ENCODE measurements at regions not wholly inside any gene's neighbourhood (a gene's known extent, or its start where the extent isn't known, plus 50 kb on each side); places are given as distances from the start of the nearest gene placed in this dataset.
"Not testable (repeated sequence)": the region's sequence is repeated elsewhere in the genome, so short reads cannot be mapped to it uniquely, and the experiment has no call there.

- H4K20me1 ChIP-seq (replicated peaks in 1 of 2; ENCODE audit: control insufficient read depth in 1 of 2, insufficient read depth in 2 of 2, low read length in 2 of 2); H4K91ac ChIP-seq (replicated peaks; ENCODE audit: insufficient read length, low read length); H2BK12ac ChIP-seq (ENCODE audit: low read depth, low read length); H3K4me3 ChIP-seq (ENCODE audit: extremely low read depth in 1 of 4, insufficient read depth in 2 of 4, low read depth in 3 of 4, low read length in 4 of 4); H2BK5ac ChIP-seq (ENCODE audit: low read depth, low read length); H3K4me1 ChIP-seq (replicated peaks in 1 of 4; ENCODE audit: control insufficient read depth in 3 of 4, insufficient read depth in 4 of 4, low read length in 3 of 4); H4K8ac ChIP-seq (ENCODE audit: extremely low read depth, insufficient read depth, low read length); H4K5ac ChIP-seq (ENCODE audit: insufficient read length, low read depth, low read length); FAIRE-seq; H3K36me3 ChIP-seq (ENCODE audit: control insufficient read depth in 2 of 4, insufficient read depth in 4 of 4, low read length in 3 of 4); CTCF ChIA-PET (ENCODE audit: partially characterized antibody); H3K27ac ChIP-seq (ENCODE audit: low read depth, low read length); H3K18ac ChIP-seq (ENCODE audit: extremely low read depth, low read length); H3K23ac ChIP-seq (ENCODE audit: insufficient read length); H3K9me3 ChIP-seq (ENCODE audit: insufficient read depth in 2 of 2, low read depth in 1 of 2, low read length in 1 of 2); H3K9ac ChIP-seq (replicated peaks in 1 of 4; ENCODE audit: extremely low read depth in 1 of 4, low read depth in 3 of 4, low read length in 3 of 4); H2BK15ac ChIP-seq (ENCODE audit: low read length); H3K79me1 ChIP-seq (ENCODE audit: low read depth, low read length); H3K4me2 ChIP-seq (ENCODE audit: insufficient read depth in 1 of 2, low read depth in 2 of 2, low read length in 2 of 2); DNase-seq (ENCODE audit: low read depth in 1 of 2, low spot score in 2 of 2); H3K27me3 ChIP-seq (replicated peaks in 1 of 4; ENCODE audit: control insufficient read depth in 3 of 4, extremely low read depth in 1 of 4, insufficient read depth in 3 of 4, low read length in 3 of 4); H3K56ac ChIP-seq (replicated peaks; ENCODE audit: insufficient read length, low read depth, low read length); H2BK20ac ChIP-seq (ENCODE audit: low read length); H3K23me2 ChIP-seq (ENCODE audit: low read depth, low read length); H2AFZ ChIP-seq (ENCODE audit: low read length); POLR2A ChIA-PET (ENCODE audit: partially characterized antibody); H3K79me2 ChIP-seq (ENCODE audit: control insufficient read depth in 1 of 2, insufficient read depth in 2 of 2, low read length in 2 of 2); H2BK120ac ChIP-seq (replicated peaks; ENCODE audit: low read depth, low read length); H2AK5ac ChIP-seq (ENCODE audit: low read depth, low read length); H3K4ac ChIP-seq (replicated peaks; ENCODE audit: insufficient read length, low read depth, low read length); H3K14ac ChIP-seq (ENCODE audit: insufficient read length): not testable (repeated sequence)
- WGBS, 2 experiments (ENCODE audit: extremely low coverage in 1 of 2, insufficient coverage in 1 of 2, insufficient read length in 1 of 2, insufficient replicate concordance in 2 of 2, low coverage in 1 of 2, low lambda C conversion rate in 2 of 2, missing lambda C conversion rate in 1 of 2), result no CpG with 5 or more reads among the region's 2 CpGs
Measured at GRCh38 chr1:206299942-206300341, 96.6 kb downstream of the SRGAP2 start.

GRCh38 chr1:206302056-206302455 is 98.7 kb downstream of the SRGAP2 start:
- H3K4me1 ChIP-seq (replicated peaks in 1 of 4; ENCODE audit: control insufficient read depth in 3 of 4, insufficient read depth in 4 of 4, low read length in 3 of 4); CTCF ChIA-PET (ENCODE audit: partially characterized antibody); H2BK12ac ChIP-seq (ENCODE audit: low read depth, low read length); H3K9ac ChIP-seq (replicated peaks in 1 of 4; ENCODE audit: extremely low read depth in 1 of 4, low read depth in 3 of 4, low read length in 3 of 4); H3K4ac ChIP-seq (replicated peaks; ENCODE audit: insufficient read length, low read depth, low read length); H4K8ac ChIP-seq (ENCODE audit: extremely low read depth, insufficient read depth, low read length); H2BK120ac ChIP-seq (replicated peaks; ENCODE audit: low read depth, low read length); H3K23me2 ChIP-seq (ENCODE audit: low read depth, low read length); H2AK5ac ChIP-seq (ENCODE audit: low read depth, low read length); H2BK5ac ChIP-seq (ENCODE audit: low read depth, low read length); H3K79me1 ChIP-seq (ENCODE audit: low read depth, low read length); H3K9me3 ChIP-seq (ENCODE audit: insufficient read depth in 2 of 2, low read depth in 1 of 2, low read length in 1 of 2); H4K91ac ChIP-seq (replicated peaks; ENCODE audit: insufficient read length, low read length); H3K27ac ChIP-seq (ENCODE audit: low read depth, low read length); H3K56ac ChIP-seq (replicated peaks; ENCODE audit: insufficient read length, low read depth, low read length); H2BK15ac ChIP-seq (ENCODE audit: low read length); H3K36me3 ChIP-seq (ENCODE audit: control insufficient read depth in 2 of 4, insufficient read depth in 4 of 4, low read length in 3 of 4); H4K5ac ChIP-seq (ENCODE audit: insufficient read length, low read depth, low read length); H3K4me2 ChIP-seq (ENCODE audit: insufficient read depth in 1 of 2, low read depth in 2 of 2, low read length in 2 of 2); H2AFZ ChIP-seq (ENCODE audit: low read length); H3K4me3 ChIP-seq (ENCODE audit: extremely low read depth in 1 of 4, insufficient read depth in 2 of 4, low read depth in 3 of 4, low read length in 4 of 4); FAIRE-seq; H3K27me3 ChIP-seq (replicated peaks in 1 of 4; ENCODE audit: control insufficient read depth in 3 of 4, extremely low read depth in 1 of 4, insufficient read depth in 3 of 4, low read length in 3 of 4); H3K79me2 ChIP-seq (ENCODE audit: control insufficient read depth in 1 of 2, insufficient read depth in 2 of 2, low read length in 2 of 2); POLR2A ChIA-PET (ENCODE audit: partially characterized antibody); H3K14ac ChIP-seq (ENCODE audit: insufficient read length); H2BK20ac ChIP-seq (ENCODE audit: low read length); DNase-seq (ENCODE audit: low read depth in 1 of 2, low spot score in 2 of 2); H4K20me1 ChIP-seq (replicated peaks in 1 of 2; ENCODE audit: control insufficient read depth in 1 of 2, insufficient read depth in 2 of 2, low read length in 2 of 2); H3K18ac ChIP-seq (ENCODE audit: extremely low read depth, low read length); H3K23ac ChIP-seq (ENCODE audit: insufficient read length): not testable (repeated sequence)
- WGBS, 2 experiments (ENCODE audit: extremely low coverage in 1 of 2, insufficient coverage in 1 of 2, insufficient read length in 1 of 2, insufficient replicate concordance in 2 of 2, low coverage in 1 of 2, low lambda C conversion rate in 2 of 2, missing lambda C conversion rate in 1 of 2), result 86% methylated on average over 1 of the region's 1 CpG; no CpG with 5 or more reads in 1 of the 2 experiments

All from H1 (cell line).